Right lobe of liver (tissue), 4 donors: ENCODE measurements at regions not wholly inside any gene's neighbourhood (a gene's known extent, or its start where the extent isn't known, plus 50 kb on each side); places are given as distances from the start of the nearest gene placed in this dataset.

ENCODE experiments used
- POLR2A ChIP-seq: fragments of 450-650 bp; IDR thresholded peaks from one replicate; pipeline ENCODE4 v1.6.1; 2017; ENCODE audit warnings: antibody characterized with exemption, mild to moderate bottlenecking
- TF ChIP-seq, protein P1 (sequence below), 4 donors: fragments of 200-600 bp in 3 of 4; fragments of 450-650 bp in 1 of 4; IDR thresholded peaks; one replicate each; pipeline versions ENCODE4 v1.5.1 to v1.8.0; 2016 to 2022; ENCODE audit warnings: antibody characterized with exemption in 4 of 4, mild to moderate bottlenecking in 2 of 4
- donor health status: DM: no; HTN: no; CAD: no.
- donor health status: DM: no; HTN: no; CAD: no.
- donor health status: DM: no; HTN: yes; CAD: no.

DNA sequence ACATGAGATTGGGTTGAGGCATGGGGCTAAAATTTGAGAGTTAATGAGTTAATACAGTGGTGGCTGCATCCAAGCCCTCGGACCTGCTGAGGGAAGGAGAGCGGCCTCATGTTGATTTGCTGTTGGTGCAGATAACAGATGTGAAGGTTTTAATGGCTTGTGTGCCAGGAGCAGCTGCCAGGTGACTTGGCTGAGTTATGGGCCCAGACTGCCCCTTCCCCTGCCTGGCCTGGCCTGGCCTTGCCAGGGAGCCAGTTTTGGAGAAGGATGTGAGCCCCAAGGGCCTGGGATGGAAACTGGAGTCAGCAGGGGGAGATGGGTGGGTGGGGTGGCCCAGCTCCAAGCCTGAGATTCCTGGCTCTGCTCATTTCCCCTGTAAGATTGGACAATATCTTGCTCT, 230.1 kb downstream of the CBLN1 start:
- TF ChIP-seq, protein P1, sequence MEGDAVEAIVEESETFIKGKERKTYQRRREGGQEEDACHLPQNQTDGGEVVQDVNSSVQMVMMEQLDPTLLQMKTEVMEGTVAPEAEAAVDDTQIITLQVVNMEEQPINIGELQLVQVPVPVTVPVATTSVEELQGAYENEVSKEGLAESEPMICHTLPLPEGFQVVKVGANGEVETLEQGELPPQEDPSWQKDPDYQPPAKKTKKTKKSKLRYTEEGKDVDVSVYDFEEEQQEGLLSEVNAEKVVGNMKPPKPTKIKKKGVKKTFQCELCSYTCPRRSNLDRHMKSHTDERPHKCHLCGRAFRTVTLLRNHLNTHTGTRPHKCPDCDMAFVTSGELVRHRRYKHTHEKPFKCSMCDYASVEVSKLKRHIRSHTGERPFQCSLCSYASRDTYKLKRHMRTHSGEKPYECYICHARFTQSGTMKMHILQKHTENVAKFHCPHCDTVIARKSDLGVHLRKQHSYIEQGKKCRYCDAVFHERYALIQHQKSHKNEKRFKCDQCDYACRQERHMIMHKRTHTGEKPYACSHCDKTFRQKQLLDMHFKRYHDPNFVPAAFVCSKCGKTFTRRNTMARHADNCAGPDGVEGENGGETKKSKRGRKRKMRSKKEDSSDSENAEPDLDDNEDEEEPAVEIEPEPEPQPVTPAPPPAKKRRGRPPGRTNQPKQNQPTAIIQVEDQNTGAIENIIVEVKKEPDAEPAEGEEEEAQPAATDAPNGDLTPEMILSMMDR (IDR thresholded peaks at IDR 0.05), result no peak
- TF ChIP-seq POLR2A, result no peak
